PC-3 (cell line): ENCODE measurements at regions not wholly inside any gene's neighbourhood (a gene's known extent, or its start where the extent isn't known, plus 50 kb on each side); places are given as distances from the start of the nearest gene placed in this dataset.

ENCODE experiments used
- ATAC-seq: fragments of 200-7000 bp; cut with Tn5 transposase; 2 replicates; pipeline ENCODE4 v1.9.1; 2020; ENCODE audit warnings: mild to moderate bottlenecking, moderate library complexity
- BruUV-seq: library from RNA; stranded (reverse); fragments of 400-500 nt; replicated peaks from 2 replicates; lab custom pipeline; 2021; lab: Mats Ljungman, UMichigan
- CTCF ChIA-PET: fragments of 300-600 bp; sonication (Branson Sonifier 250); formaldehyde crosslinking; loops from one replicate; lab custom pipeline; 2022; ENCODE audit warnings: antibody characterized with exemption; lab: Charles Lee
- POLR2A ChIA-PET: fragments of 300-600 bp; sonication (Branson Sonifier 250); formaldehyde crosslinking; loops from one replicate; lab custom pipeline; 2022; ENCODE audit warnings: antibody characterized with exemption; ENCODE audit not compliant: unreplicated experiment; lab: Charles Lee
- DNase-seq: peaks from one replicate; pipeline ENCODE4 v3.0.0-alpha.2; 2015
- H2AFZ ChIP-seq: fragments of 300-600 bp; sonication (generic); 2 replicates; pipeline ENCODE4 v1.6.0; 2016; ENCODE audit warnings: antibody characterized with exemption, low read length
- H3F3A ChIP-seq: fragments of 300-600 bp; sonication (generic); one replicate; pipeline ENCODE4 v1.6.0; 2017; ENCODE audit warnings: antibody characterized with exemption, low read length, control low read depth, mild to moderate bottlenecking; ENCODE audit not compliant: unreplicated experiment
- H3K27ac ChIP-seq: fragments of 300-600 bp; sonication (generic); 2 replicates; pipeline ENCODE4 v1.5.1; 2016; ENCODE audit warnings: mild to moderate bottlenecking, low read length
- H3K27me3 ChIP-seq: fragments of 300-600 bp; sonication (generic); 2 replicates; pipeline ENCODE4 v1.6.1; 2016; ENCODE audit warnings: low read length, mixed read lengths
- H3K36me3 ChIP-seq: fragments of 300-600 bp; sonication (generic); 2 replicates; pipeline ENCODE4 v1.6.1; 2016; ENCODE audit warnings: low read depth, mixed run types, low read length, mixed read lengths
- H3K4me1 ChIP-seq: fragments of 300-600 bp; sonication (generic); 2 replicates; pipeline ENCODE4 v1.5.1; 2016; ENCODE audit warnings: low read length; ENCODE audit not compliant: insufficient read depth
- H3K4me2 ChIP-seq: fragments of 300-600 bp; sonication (generic); 2 replicates; pipeline ENCODE4 v1.6.0; 2016; ENCODE audit warnings: low read length
- H3K4me3 ChIP-seq: fragments of 300-600 bp; sonication (generic); 2 replicates; pipeline ENCODE4 v1.5.1; 2016; ENCODE audit warnings: mild to moderate bottlenecking, low read length, mixed read lengths
- H3K79me2 ChIP-seq: fragments of 300-600 bp; sonication (generic); 2 replicates; pipeline ENCODE4 v1.6.1; 2017; ENCODE audit warnings: low read length, mixed read lengths
- H3K9ac ChIP-seq: fragments of 300-600 bp; sonication (generic); 2 replicates; pipeline ENCODE4 v1.6.0; 2016; ENCODE audit warnings: mild to moderate bottlenecking, low read length
- H3K9me2 ChIP-seq: fragments of 300-600 bp; sonication (generic); replicated peaks from 2 replicates; pipeline ENCODE4 v1.6.1; 2016; ENCODE audit warnings: mixed run types, low read length, mixed read lengths
- H3K9me3 ChIP-seq: fragments of 300-600 bp; sonication (generic); 2 replicates; pipeline ENCODE4 v1.6.1; 2016; ENCODE audit warnings: low read length, mixed read lengths
- H4K20me1 ChIP-seq: fragments of 300-600 bp; sonication (generic); 2 replicates; pipeline ENCODE4 v1.6.1; 2016; ENCODE audit warnings: low read length, mixed read lengths
- EZH2 ChIP-seq: fragments of 300-600 bp; sonication (generic); IDR thresholded peaks from one replicate; pipeline ENCODE4 v1.6.1; 2017; ENCODE audit warnings: antibody characterized with exemption, mild to moderate bottlenecking, low read length; ENCODE audit not compliant: unreplicated experiment
- EZH2phosphoT487 ChIP-seq: fragments of 300-600 bp; sonication (generic); IDR thresholded peaks from 2 replicates; pipeline ENCODE4 v1.6.1; 2018; ENCODE audit warnings: mild to moderate bottlenecking, antibody characterized with exemption, low read length, borderline replicate concordance
- intact Hi-C: fragments of 100-400 bp; cut with micrococcal nuclease; formaldehyde crosslinking; loops from 2 replicates; pipeline ENCODE4 v1.9.0; 2023
- TF ChIP-seq, protein P1 (sequence below): fragments of 300-600 bp; sonication (generic); conservative IDR thresholded peaks from 2 replicates; pipeline ENCODE4 v1.5.1; 2017; ENCODE audit warnings: antibody characterized with exemption, low read depth, mild to moderate bottlenecking, low read length

DNA sequence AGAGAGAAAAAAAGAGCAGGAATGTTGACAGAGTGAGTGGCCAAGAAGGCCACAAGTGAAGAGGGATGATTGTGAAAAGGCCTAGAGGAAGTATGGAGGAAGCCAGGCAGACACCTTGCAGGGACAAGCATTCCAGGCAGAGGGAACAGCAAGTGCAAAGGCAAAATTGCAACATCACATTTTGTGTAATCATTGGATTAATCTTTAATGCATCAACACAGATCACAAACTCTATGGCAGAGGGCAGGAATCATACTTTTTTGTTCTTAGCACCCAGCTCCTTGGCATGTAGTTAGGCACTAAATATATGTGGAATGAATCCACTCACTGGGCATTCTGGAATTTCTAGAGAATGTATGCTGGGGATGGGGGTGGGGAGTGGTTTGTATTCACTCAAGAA, 312.1 kb upstream of the PROK2 start:
- Histone ChIP-seq H4K20me1 (no peaks in the 10 kb centered on the region), H3K4me2 (no peak overlapping the region), H2AFZ (no peak overlapping the region), H3K9me2 (no peaks in the 10 kb centered on the region), H3K9me3 (no peaks in the 10 kb centered on the region), H3K36me3 (no peaks in the 10 kb centered on the region), H3K4me1 (no peaks in the 10 kb centered on the region), H3K27me3 (peaks cover 71% of the 10 kb centered on the region), H3K79me2 (no peaks in the 10 kb centered on the region), H3K9ac (no peak overlapping the region), H3F3A (no peaks in the 10 kb centered on the region), H3K4me3 (no peak overlapping the region), H3K27ac (no peak overlapping the region)
- TF ChIP-seq EZH2phosphoT487: no peak
- TF ChIP-seq, protein P1, sequence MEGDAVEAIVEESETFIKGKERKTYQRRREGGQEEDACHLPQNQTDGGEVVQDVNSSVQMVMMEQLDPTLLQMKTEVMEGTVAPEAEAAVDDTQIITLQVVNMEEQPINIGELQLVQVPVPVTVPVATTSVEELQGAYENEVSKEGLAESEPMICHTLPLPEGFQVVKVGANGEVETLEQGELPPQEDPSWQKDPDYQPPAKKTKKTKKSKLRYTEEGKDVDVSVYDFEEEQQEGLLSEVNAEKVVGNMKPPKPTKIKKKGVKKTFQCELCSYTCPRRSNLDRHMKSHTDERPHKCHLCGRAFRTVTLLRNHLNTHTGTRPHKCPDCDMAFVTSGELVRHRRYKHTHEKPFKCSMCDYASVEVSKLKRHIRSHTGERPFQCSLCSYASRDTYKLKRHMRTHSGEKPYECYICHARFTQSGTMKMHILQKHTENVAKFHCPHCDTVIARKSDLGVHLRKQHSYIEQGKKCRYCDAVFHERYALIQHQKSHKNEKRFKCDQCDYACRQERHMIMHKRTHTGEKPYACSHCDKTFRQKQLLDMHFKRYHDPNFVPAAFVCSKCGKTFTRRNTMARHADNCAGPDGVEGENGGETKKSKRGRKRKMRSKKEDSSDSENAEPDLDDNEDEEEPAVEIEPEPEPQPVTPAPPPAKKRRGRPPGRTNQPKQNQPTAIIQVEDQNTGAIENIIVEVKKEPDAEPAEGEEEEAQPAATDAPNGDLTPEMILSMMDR: no peak
- TF ChIP-seq EZH2: no peak
- intact Hi-C loops: no loop called here
- DNase-seq: no peak
- ChIA-PET CTCF (no interaction called here), POLR2A (no interaction called here)
- no TSS peak for BruUV-seq
- no peak for ATAC-seq

DNA sequence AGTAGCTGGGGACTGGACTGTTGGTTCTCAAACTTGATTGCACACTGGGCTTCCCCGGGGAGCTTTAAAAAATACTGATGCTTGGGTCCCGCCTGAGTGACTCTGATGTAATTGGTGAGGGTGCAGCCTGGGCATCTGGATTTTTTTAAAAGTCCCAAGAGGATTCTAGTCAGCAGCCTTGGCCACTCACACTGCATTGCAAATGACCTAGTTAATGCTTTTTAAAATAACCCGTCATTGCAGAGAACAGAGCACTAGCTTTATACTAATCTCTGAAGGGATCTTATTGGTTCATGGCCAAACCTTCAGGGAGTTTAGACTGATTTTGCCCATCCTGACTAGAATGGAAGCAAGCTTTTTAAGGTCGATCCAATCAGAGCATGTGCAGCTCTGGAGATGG, 310.6 kb upstream of the PROK2 start:
- intact Hi-C loops: no loop called here
- Histone ChIP-seq H3F3A (no peaks in the 10 kb centered on the region), H3K27me3 (peaks cover 71% of the 10 kb centered on the region), H3K4me3 (no peak overlapping the region), H3K36me3 (no peaks in the 10 kb centered on the region), H3K4me1 (no peaks in the 10 kb centered on the region), H4K20me1 (no peaks in the 10 kb centered on the region), H3K9me3 (no peaks in the 10 kb centered on the region), H3K27ac (no peak overlapping the region), H3K9ac (no peak overlapping the region), H2AFZ (no peak overlapping the region), H3K9me2 (no peaks in the 10 kb centered on the region), H3K79me2 (no peaks in the 10 kb centered on the region), H3K4me2 (no peak overlapping the region)
- ATAC-seq (no peak), DNase-seq (no peak)
- TF ChIP-seq, protein P1: no peak
- TF ChIP-seq EZH2phosphoT487 (no peak), EZH2 (no peak)
- POLR2A ChIA-PET: no interaction called here
- CTCF ChIA-PET: no interaction called here
- BruUV-seq: no TSS peak

DNA sequence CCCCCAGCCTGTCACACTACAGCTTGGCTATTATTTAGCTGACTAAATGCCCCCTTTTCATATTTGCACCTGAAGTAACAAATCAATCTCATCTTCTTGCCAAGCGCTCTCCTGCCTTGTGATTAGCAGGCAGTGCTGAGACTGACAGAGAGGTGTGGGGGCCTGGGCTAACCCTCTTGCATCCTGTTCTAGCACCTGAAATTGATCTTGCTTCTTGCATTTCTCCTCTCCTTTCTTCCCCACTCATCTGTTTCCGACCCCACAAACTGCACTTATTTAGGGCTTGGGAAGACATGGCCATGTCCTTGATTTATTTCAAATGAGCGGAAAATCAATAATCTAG, 309.0 kb upstream of the PROK2 start:
- no peak overlapping the region for H3K4me3 ChIP-seq
- H3K79me2 ChIP-seq: no peaks in the 10 kb centered on the region
- no peaks in the 10 kb centered on the region for H3K4me1 ChIP-seq
- no peaks in the 10 kb centered on the region for H3K9me3 ChIP-seq
- peaks cover 73% of the 10 kb centered on the region for H3K27me3 ChIP-seq
- ATAC-seq (no peak), DNase-seq (no peak)
- intact Hi-C loops: no loop called here
- H3K36me3 ChIP-seq: no peaks in the 10 kb centered on the region
- BruUV-seq: no TSS peak
- H2AFZ ChIP-seq: no peak overlapping the region
- no peaks in the 10 kb centered on the region for H3F3A ChIP-seq
- H3K27ac ChIP-seq: no peak overlapping the region
- no peak for TF ChIP-seq EZH2
- TF ChIP-seq, protein P1: no peak
- TF ChIP-seq EZH2phosphoT487: no peak
- ChIA-PET POLR2A (no interaction called here), CTCF (no interaction called here)
- H3K9me2 ChIP-seq: no peaks in the 10 kb centered on the region
- H3K4me2 ChIP-seq: no peak overlapping the region
- H4K20me1 ChIP-seq: no peaks in the 10 kb centered on the region
- H3K9ac ChIP-seq: no peak overlapping the region
